HFF-Myc (cell line): ENCODE measurements at regions not wholly inside any gene's neighbourhood (a gene's known extent, or its start where the extent isn't known, plus 50 kb on each side); places are given as distances from the start of the nearest gene placed in this dataset.

Source experiments
- DNase-seq: peaks from one replicate; pipeline ENCODE4 v3.0.0-alpha.2; 2011; ENCODE audit warnings: low read depth; ENCODE audit errors: extremely low read depth
- H3K4me3 ChIP-seq: replicated peaks from 2 replicates; pipeline ENCODE4 v1.5.1; 2011; ENCODE audit warnings: low read depth, mild to moderate bottlenecking, control low read depth, low read length
- TF ChIP-seq, protein P1 (sequence below): IDR thresholded peaks from 2 replicates; pipeline ENCODE4 v1.5.1; 2012; ENCODE audit warnings: mild to moderate bottlenecking, low read depth, low read length, control low read depth; ENCODE audit errors: missing control alignments

DNA sequence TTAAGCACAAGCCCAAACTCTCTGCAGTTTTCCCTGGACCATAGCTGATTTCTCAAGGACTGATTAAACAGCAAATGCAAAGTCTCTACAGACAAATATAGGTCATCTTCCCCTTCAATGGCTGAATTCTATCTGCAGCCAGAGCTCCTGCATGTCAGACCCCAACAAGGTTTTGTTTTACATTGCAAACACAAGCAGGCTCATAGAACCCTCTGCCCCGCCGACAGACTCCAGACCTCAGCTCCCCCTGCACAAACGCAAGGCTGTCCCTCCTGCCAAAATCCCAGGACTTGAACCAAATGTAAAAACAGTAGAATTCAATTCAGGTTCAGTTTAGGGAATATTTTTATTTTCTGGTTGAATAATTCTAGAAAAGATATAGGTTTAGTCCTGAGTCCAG, 526.7 kb upstream of the TRPC7 start:
- TF ChIP-seq, protein P1, sequence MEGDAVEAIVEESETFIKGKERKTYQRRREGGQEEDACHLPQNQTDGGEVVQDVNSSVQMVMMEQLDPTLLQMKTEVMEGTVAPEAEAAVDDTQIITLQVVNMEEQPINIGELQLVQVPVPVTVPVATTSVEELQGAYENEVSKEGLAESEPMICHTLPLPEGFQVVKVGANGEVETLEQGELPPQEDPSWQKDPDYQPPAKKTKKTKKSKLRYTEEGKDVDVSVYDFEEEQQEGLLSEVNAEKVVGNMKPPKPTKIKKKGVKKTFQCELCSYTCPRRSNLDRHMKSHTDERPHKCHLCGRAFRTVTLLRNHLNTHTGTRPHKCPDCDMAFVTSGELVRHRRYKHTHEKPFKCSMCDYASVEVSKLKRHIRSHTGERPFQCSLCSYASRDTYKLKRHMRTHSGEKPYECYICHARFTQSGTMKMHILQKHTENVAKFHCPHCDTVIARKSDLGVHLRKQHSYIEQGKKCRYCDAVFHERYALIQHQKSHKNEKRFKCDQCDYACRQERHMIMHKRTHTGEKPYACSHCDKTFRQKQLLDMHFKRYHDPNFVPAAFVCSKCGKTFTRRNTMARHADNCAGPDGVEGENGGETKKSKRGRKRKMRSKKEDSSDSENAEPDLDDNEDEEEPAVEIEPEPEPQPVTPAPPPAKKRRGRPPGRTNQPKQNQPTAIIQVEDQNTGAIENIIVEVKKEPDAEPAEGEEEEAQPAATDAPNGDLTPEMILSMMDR: no peak
- no peak overlapping the region for H3K4me3 ChIP-seq
- DNase-seq: no peak

DNA sequence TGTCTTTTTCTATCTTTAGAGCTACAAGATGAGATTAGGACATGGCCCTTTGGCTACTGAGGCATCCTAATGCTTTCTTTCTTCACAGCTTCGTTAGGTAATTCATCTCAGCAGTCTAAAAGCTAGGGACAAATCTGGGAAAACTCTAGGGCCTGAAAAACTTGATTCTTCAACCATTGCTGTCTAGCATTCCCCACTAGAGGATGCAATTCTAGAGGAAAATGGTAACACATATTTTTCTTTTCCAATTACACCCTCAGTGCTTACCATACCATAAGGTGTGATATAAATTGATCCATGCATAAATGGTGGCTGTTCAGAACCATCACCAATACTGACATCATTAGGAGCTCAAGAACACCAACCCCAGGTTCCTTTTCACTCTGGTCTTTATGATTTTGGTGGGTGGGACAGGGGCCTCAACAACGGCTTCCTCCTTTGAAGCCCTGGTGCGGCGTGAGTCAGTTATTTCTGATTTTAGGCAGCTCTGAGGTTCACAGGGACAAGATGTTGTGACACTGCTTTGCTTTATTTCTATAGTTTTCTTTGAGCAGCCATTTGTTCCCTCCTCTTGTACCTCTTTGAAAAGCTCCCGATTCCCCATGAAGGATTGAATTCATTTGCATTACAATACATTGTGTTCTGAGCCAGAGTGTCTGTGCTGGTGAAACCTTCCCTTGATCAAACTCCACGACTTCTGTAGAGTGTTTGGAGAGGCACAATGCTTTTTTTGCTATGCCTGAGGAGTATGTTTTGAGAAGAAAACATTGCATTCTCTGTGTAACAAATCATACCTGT, 526.0 kb upstream of the TRPC7 start:
- H3K4me3 ChIP-seq: no peak overlapping the region
- DNase-seq: no peak
- TF ChIP-seq, protein P1: peak; percentile 1

DNA sequence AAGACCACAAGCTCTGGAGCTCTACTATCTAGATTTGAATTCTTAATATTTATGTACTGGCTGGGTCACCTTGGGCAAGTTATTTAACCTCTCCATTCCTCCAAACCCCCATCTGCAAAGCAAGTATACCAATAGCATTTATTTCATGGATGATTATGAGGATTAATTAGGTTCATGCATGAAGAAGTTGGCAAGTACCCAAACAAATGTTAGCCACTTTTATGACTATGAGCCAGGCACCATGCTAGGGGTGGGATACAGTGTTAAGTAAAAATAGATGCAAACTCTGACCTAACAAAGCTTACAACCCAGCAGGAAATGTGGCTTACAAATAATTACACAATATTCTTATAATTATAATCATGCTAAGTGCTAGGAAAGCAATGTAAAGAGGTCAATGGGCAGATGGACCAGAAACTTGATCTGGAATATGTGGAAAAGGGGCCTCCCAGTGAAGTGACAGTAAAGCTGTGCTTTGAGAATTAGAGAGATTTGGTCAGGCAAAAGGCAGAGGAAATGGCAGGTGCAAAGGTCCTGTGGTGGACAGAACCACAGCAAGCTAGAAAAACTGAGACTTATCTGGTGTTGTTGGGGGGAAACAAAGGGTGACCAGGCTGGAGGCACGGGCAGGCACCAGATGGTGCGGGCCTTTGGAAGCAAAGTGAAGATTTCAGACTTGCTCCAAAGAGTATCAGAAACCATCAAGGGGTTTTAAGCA, 525.2 kb upstream of the TRPC7 start:
- no peak for DNase-seq
- TF ChIP-seq, protein P1: no peak
- H3K4me3 ChIP-seq: no peak overlapping the region

- no peak overlapping the region for H3K4me3 ChIP-seq
- TF ChIP-seq, protein P1: no peak
- no peak for DNase-seq
Observed at GRCh38 chr5:136886608-136887007, 521.3 kb upstream of the TRPC7 start.

DNA sequence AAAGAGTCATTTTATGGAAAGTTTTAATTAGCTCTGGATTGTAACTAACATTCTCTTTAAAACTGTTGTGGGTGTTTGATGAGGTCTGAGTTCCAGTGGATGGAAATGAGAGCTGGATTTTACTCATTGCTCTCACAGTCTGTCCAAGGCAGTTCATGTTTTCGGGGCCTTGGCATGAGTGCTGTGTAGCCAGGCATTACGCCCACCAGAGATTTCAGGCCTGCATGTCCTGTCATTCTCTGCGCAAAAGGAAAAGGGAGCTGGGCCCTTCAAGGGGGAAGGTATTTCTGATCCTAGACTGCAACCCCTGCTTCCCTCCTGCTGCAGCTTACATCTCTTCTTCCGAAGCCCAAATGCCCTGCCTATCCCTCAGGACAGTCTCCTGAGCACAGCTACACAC, 499.6 kb upstream of the TRPC7 start:
- TF ChIP-seq, protein P1: no peak
- H3K4me3 ChIP-seq: no peak overlapping the region
- DNase-seq: no peak

GRCh38 chr5:136856648-136857047, 491.3 kb upstream of the TRPC7 start:
- no peak overlapping the region for H3K4me3 ChIP-seq
- DNase-seq: no peak
- TF ChIP-seq, protein P1: no peak
